Activated naive CD4-positive, alpha-beta T cell treated with anti-CD3 and anti-CD28 coated beads, Interleukin-2, amount 50 U/mL, for 72 hours (primary cell): ENCODE measurements at regions not wholly inside any gene's neighbourhood (a gene's known extent, or its start where the extent isn't known, plus 50 kb on each side); places are given as distances from the start of the nearest gene placed in this dataset.
"Not testable (repeated sequence)": the region's sequence is repeated elsewhere in the genome, so short reads cannot be mapped to it uniquely, and the experiment has no call there.

Experiments
- ATAC-seq, 2 donors: fragments of 150-1000 bp; cut with Tn5 transposase; 2 replicates each; pipeline ENCODE4 v1.10.0; 2021; ENCODE audit warnings: mild to moderate bottlenecking in 2 of 2, moderate library complexity in 2 of 2
- DNase-seq, 2 donors: peaks; one replicate each; pipeline ENCODE4 v3.0.0; 2021 to 2022; ENCODE audit warnings: low spot score in 2 of 2
- H3K27ac Mint-ChIP-seq, 2 donors: one replicate each; pipeline ENCODE4 v1.8.0; 2022; ENCODE audit warnings: mild to moderate bottlenecking in 2 of 2, mixed read lengths in 2 of 2
- H3K36me3 Mint-ChIP-seq, 2 donors: one replicate each; pipeline ENCODE4 v1.8.0; 2022; ENCODE audit warnings: mixed read lengths in 2 of 2
- H3K9me3 Mint-ChIP-seq, 2 donors: one replicate each; pipeline ENCODE4 v1.8.0; 2022; ENCODE audit warnings: mixed read lengths in 2 of 2

- Mint-ChIP-seq H3K27ac (no peak overlapping the region), H3K9me3 (peaks cover 4% of the 10 kb centered on the region in 2 donors), H3K36me3 (no peaks in the 10 kb centered on the region)
- DNase-seq (no peak), ATAC-seq (peak in 1 of 2 donors; percentile 51)
Measured at GRCh38 chr1:113185463-113186104, 112.6 kb downstream of the LRIG2 start.

- peaks cover 11% of the 10 kb centered on the region in 2 donors for H3K9me3 Mint-ChIP-seq
- DNase-seq, result no peak
- H3K36me3 Mint-ChIP-seq, result peaks cover 0 to 9% of the 10 kb centered on the region in 2 donors
- H3K27ac Mint-ChIP-seq, result no peak overlapping the region
- ATAC-seq, result no peak
Measured at GRCh38 chr1:113190078-113190477, 117.1 kb downstream of the LRIG2 start.

- no peak overlapping the region for H3K27ac Mint-ChIP-seq
- H3K36me3 Mint-ChIP-seq, result peaks cover 0 to 9% of the 10 kb centered on the region in 2 donors
- ATAC-seq, result no peak
- DNase-seq, result no peak
- H3K9me3 Mint-ChIP-seq, result peaks cover 11% of the 10 kb centered on the region in 2 donors
Measured at GRCh38 chr1:113190930-113191329, 117.9 kb downstream of the LRIG2 start.

- Mint-ChIP-seq H3K36me3 (peaks cover 0 to 9% of the 10 kb centered on the region in 2 donors), H3K27ac (no peak overlapping the region), H3K9me3 (peaks cover 7 to 11% of the 10 kb centered on the region in 2 donors)
- ATAC-seq (peak in 1 of 2 donors; percentile 37), DNase-seq (no peak)
Measured at GRCh38 chr1:113191579-113192076, 118.6 kb downstream of the LRIG2 start.

GRCh38 chr1:113192242-113192641 is 119.2 kb downstream of the LRIG2 start:
- Mint-ChIP-seq H3K36me3 (peaks cover 0 to 9% of the 10 kb centered on the region in 2 donors), H3K9me3 (peaks cover 7 to 11% of the 10 kb centered on the region in 2 donors), H3K27ac (no peak overlapping the region)
- no peak for DNase-seq
- ATAC-seq, result no peak

GRCh38 chr1:113192980-113193379 is 120.0 kb downstream of the LRIG2 start:
- DNase-seq (no peak), ATAC-seq (no peak)
- peaks cover 7 to 11% of the 10 kb centered on the region in 2 donors for H3K9me3 Mint-ChIP-seq
- H3K36me3 Mint-ChIP-seq, result peaks cover 0 to 9% of the 10 kb centered on the region in 2 donors
- no peak overlapping the region for H3K27ac Mint-ChIP-seq

- ATAC-seq, result no peak
- Mint-ChIP-seq H3K36me3 (peaks cover 0 to 9% of the 10 kb centered on the region in 2 donors), H3K27ac (no peak overlapping the region), H3K9me3 (peaks cover 7 to 11% of the 10 kb centered on the region in 2 donors)
- no peak for DNase-seq
Measured at GRCh38 chr1:113194846-113195830, 122.1 kb downstream of the LRIG2 start.

GRCh38 chr1:113197719-113198330 is 124.8 kb downstream of the LRIG2 start:
- Mint-ChIP-seq H3K36me3 (peaks cover 0 to 8% of the 10 kb centered on the region in 2 donors), H3K27ac (no peak overlapping the region), H3K9me3 (peaks cover 5 to 7% of the 10 kb centered on the region in 2 donors)
- DNase-seq (no peak), ATAC-seq (no peak)

GRCh38 chr1:113198806-113199205 is 125.8 kb downstream of the LRIG2 start:
- ATAC-seq (no peak), DNase-seq (no peak)
- Mint-ChIP-seq H3K27ac (no peak overlapping the region), H3K36me3 (no peaks in the 10 kb centered on the region), H3K9me3 (no peaks in the 10 kb centered on the region)

GRCh38 chr1:113199760-113200455 is 126.9 kb downstream of the LRIG2 start:
- Mint-ChIP-seq H3K27ac (no peak overlapping the region), H3K9me3 (no peaks in the 10 kb centered on the region), H3K36me3 (no peaks in the 10 kb centered on the region)
- ATAC-seq (no peak), DNase-seq (no peak)

GRCh38 chr1:113201560-113201959 is 128.6 kb downstream of the LRIG2 start:
- no peaks in the 10 kb centered on the region for H3K9me3 Mint-ChIP-seq
- DNase-seq (no peak), ATAC-seq (no peak)
- H3K36me3 Mint-ChIP-seq, result no peaks in the 10 kb centered on the region
- H3K27ac Mint-ChIP-seq, result no peak overlapping the region

GRCh38 chr1:113205980-113206766 is 133.2 kb downstream of the LRIG2 start:
- H3K27ac Mint-ChIP-seq, result no peak overlapping the region
- no peaks in the 10 kb centered on the region for H3K36me3 Mint-ChIP-seq
- no peaks in the 10 kb centered on the region for H3K9me3 Mint-ChIP-seq
- DNase-seq (no peak), ATAC-seq (no peak)

- no peak for ATAC-seq
- Mint-ChIP-seq H3K27ac (no peak overlapping the region), H3K36me3 (no peaks in the 10 kb centered on the region), H3K9me3 (no peaks in the 10 kb centered on the region)
- DNase-seq, result no peak
Measured at GRCh38 chr1:113207019-113207418, 134.0 kb downstream of the LRIG2 start.

GRCh38 chr1:113207457-113207856 is 134.5 kb downstream of the LRIG2 start:
- Mint-ChIP-seq H3K27ac (no peak overlapping the region), H3K36me3 (no peaks in the 10 kb centered on the region), H3K9me3 (no peaks in the 10 kb centered on the region)
- ATAC-seq (no peak), DNase-seq (no peak)

GRCh38 chr1:113208425-113208824 is 135.4 kb downstream of the LRIG2 start:
- not testable (repeated sequence) for H3K9me3 Mint-ChIP-seq, DNase-seq, ATAC-seq, H3K36me3 Mint-ChIP-seq, H3K27ac Mint-ChIP-seq

- Mint-ChIP-seq H3K27ac (no peak overlapping the region), H3K36me3 (peaks cover 0 to 4% of the 10 kb centered on the region in 2 donors), H3K9me3 (peaks cover under 1 to 2% of the 10 kb centered on the region in 2 donors)
- DNase-seq (no peak), ATAC-seq (no peak)
Measured at GRCh38 chr1:113210248-113210647, 137.2 kb downstream of the LRIG2 start.
